Anterior cingulate cortex (tissue), 58 donors: ENCODE measurements at regions not wholly inside any gene's neighbourhood (a gene's known extent, or its start where the extent isn't known, plus 50 kb on each side); places are given as distances from the start of the nearest gene placed in this dataset.
A peak's percentile ranks its signal among the peaks of the same experiment; 100 is the strongest.
"Not testable (repeated sequence)": the region's sequence is repeated elsewhere in the genome, so short reads cannot be mapped to it uniquely, and the experiment has no call there.

Experiments used
- DNase-seq, 58 donors: peaks; one replicate each; lab custom pipeline; 2025; lab: John Stamatoyannopoulos, UW

DNA sequence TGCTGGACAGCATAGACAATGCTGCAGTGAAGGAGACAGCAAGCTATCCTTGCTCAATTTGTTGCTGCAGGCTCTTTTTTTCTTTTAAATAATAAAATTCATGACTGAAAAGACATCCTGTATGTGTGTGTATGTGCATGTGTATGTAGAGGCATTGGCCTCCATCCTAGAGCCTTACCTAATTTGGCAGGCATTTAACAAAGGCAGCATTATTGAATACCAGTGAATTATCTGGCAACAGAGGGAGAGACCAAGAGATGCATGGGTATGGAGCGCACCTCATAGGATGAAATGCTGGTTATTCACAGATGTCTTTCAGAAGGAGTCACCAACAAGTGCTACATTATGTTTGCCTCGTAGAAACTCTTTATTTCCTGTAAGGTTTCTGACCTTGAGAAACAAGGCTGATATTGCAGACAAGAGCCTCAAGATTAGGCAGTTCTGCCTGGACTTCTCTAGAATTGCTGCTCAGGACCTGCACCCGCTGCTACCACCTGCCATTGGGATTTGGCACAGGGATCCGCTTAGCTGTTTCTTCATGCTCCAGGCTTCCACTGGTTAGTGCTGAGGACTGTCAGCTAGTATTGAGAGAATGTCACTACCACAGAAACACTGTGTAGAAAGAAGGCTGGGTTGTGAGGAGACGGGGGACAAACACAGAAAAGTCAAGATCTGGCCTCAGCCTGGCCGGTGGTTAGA lies 247.7 kb upstream of the RFX3 start:
- no peak for DNase-seq

DNA sequence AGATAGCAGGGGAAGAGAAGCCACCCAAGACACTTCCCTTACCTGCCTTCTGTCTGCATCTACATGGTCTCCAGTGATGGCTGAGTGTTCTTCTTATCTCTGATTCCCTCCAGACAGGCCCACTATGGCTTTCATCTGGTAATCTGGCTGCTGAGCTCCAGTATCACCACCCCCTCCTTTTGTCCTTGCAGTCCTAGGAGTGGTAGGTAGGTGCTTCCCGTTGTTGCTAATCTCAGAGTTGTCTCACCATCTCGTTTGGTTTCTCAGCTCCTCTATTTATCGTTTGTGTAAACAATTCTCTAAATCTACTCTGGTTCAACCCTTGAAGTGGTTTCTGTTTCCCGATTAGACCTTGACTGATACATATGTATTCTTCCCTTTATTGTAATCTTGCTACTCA lies 243.8 kb upstream of the RFX3 start:
- DNase-seq = no peak

GRCh38 chr9:3768712-3769457 lies 243.1 kb upstream of the RFX3 start:
- DNase-seq = peak in 1 of 58 donors; percentile 25

GRCh38 chr9:3768286-3768685 lies 242.5 kb upstream of the RFX3 start:
- DNase-seq = no peak

DNA sequence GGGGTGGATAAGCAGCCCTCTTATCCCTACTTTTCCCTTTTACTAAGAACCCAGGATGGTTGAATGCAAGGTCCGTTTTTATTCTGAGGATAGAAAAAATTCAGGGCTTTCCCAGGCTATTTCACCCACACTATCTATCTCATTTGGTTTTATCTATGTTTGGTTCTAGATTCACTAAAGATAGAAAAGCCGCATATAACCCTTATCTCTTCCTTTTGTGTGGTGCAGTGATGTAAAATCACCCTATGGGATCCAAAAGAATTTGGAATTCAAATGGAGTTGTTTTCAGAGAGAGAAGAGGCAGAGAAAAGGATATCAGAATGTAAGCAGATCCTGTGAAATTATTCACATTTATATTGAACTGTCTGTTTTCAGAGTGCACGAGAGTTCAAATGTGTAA lies 236.3 kb upstream of the RFX3 start:
- no peak for DNase-seq

- no peak for DNase-seq
Observed at GRCh38 chr9:3760031-3760430, 234.2 kb upstream of the RFX3 start.

DNA sequence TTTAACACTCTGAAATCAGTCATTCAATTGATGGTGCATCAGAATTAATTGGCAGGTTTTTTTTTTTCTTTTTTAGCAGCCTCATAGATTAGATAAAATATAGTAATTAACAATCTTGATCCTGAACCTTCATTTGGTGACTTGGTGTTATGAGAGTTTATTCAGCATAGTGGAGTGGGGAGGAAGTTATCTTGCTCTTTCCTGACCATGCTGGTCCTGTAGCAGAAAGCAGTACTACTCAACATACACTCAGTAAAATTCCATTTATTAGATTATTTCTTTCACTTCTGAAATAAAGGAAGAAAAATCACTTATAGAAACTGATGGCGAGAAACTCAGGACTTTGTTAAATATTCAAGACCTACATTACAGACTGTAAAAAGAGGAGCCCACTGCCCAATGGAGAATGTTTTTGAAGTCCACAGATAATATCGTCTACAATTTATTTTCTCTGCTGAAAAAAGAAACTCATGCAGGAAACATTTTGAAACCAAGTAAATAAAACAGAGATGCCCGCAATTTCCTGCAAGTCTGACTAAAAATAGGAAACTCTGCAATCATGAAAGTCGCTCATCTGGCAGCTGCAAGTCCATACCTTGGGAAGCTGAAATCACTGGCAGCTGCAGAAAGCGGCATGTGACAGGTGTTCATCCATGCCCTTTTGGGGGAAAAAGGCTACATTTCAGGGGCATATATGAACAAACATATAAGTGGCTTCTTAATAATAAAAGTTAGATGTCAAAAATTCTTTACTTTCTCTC lies 233.2 kb upstream of the RFX3 start:
- no peak for DNase-seq

DNA sequence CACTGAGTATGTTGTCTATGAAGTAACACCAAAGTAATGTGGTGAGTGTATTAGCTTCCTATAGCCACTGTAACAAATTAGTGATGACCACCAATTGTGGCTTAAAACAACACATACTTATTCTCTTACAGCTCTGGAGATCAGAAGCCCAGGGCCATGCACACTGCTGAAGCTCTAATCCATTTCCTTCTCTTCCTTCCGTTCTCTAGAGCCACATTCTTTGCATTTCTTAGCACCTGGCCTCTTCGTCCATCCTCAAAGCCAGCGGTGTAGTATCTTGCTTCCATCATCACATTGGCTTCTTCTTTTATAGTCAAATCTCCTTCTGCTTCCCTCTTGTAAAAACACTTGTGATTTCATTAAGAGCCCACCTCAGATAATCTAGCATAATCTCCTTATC lies 230.3 kb upstream of the RFX3 start:
- DNase-seq = no peak

GRCh38 chr9:3751125-3751758 lies 225.4 kb upstream of the RFX3 start:
- peak in 17 of 58 donors; percentile 0 to 49 (median 18) for DNase-seq

DNA sequence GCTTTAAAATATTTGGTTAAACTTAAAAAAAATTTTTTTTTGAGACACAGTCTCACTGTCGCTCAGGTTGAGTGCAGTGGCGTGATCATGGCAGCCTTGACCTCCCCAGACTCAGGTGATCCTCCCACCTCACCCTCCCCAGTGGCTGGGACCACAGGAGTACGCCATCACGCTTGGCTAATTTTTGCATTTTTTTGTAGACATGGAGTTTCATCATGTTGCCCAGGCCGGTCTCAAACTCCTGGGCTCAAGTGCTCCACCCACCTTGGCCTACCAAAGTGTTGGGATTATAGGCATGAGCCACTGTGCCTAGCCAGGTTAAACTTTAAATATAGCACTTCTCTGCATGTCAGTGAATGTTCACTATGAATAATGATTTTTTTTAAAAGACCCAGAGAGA lies 224.5 kb upstream of the RFX3 start:
- no peak for DNase-seq

DNA sequence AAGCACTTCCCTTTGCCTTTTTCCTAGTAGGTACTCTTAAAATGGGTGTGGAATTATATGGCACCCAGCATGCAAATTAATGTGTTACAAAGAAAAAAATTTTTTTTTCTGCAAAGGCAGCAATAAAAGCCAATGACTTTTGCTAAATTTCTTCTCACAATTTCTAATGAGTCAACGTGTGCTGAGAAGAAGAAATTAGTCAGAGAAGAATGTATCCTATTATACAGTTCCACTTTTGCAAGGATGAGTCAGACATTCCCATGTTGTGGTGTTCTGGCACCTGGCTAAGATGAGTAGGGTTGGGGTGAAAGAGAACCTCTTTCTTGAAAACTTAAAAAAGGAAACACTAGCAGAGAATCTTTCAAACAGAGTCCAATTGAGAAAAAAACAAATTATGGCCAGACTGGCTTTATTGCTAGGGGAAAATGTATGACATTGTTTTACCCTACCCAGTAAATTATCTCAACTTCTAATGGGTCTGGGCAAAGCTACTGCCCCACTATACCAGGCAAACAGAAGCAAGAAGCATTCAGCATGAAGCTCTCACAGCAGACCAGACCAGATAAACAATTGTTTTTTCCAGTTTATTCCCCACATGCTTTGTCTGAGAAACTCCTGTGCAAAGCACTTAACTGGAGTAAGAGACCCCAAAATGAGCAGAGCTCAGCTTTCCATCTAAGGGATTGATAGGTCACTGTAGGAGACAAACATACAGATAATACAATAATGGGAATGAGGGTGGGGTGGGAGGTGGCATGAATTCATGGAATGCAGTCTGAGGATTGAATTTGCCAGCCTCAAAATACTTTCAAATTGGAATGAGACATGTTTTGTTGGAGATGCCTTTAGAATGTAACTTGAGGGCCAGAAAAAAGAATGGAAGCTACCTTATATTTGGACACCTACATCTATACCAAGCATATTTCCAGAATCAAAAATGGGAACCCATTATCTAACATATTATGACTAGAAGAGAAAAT lies 220.8 kb upstream of the RFX3 start:
- peak in 2 of 58 donors; percentile 1 to 11 for DNase-seq

- no peak for DNase-seq
Observed at GRCh38 chr9:3743901-3744413, 218.2 kb upstream of the RFX3 start.

GRCh38 chr9:3742586-3742985 lies 216.8 kb upstream of the RFX3 start:
- DNase-seq = no peak

DNA sequence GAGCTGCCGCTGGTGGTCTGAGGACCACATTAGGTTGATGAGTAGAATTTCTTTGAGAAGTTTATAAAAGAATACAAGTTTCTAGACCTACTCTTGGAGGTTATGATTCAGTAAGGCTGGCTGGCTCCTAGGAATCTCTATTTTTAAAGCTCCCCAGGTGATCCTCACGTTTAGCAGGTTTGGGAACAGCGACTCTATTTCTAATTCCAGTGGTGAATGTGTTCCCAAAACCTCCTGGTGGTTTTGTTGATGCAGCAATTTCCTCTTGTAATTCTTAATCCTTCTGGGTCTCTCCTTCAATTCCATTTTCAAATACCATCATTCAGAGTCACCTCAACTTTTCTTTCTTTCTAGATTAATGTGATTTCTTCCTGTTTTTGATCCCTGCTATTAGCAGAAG lies 215.9 kb upstream of the RFX3 start:
- no peak for DNase-seq

GRCh38 chr9:3740690-3741419 lies 215.1 kb upstream of the RFX3 start:
- DNase-seq = no peak

DNA sequence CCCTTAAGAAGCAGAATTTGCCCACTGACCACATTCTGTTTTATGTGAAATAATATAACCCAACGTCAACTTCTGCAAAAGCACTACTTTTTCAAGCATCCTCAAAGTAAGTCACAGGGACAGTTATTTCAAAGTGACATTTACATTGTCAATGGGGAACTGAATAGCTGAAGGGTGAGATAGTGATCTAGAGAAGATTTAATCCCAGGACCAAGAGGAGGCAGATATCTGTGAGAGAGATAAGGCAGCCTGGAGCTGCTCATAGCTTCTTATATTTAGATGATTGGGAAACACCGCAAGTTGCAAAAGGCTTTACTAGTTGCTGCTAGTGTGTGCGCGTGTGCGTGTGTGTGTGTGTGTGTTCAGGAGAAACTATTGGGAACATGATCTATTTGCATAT lies 210.4 kb upstream of the RFX3 start:
- DNase-seq = no peak

- DNase-seq = no peak
Observed at GRCh38 chr9:3735251-3735650, 209.4 kb upstream of the RFX3 start.

GRCh38 chr9:3733527-3734262 lies 207.9 kb upstream of the RFX3 start:
- DNase-seq = not testable (repeated sequence)
